ENCODE measurements at regions not wholly inside any gene's neighbourhood (a gene's known extent, or its start where the extent isn't known, plus 50 kb on each side); places are given as distances from the start of the nearest gene placed in this dataset.

- DNase-seq (ENCODE audit: low read depth in 2 of 2), result peak; percentile 16 to 45
Measured at GRCh38 chr1:199774433-199775089, 252.9 kb upstream of the NR5A2 start.

- DNase-seq (ENCODE audit: low read depth in 2 of 2), result no peak
Measured at GRCh38 chr1:199776768-199777497, 250.6 kb upstream of the NR5A2 start.

- no peak for DNase-seq (ENCODE audit: low read depth in 2 of 2)
Measured at GRCh38 chr1:199778324-199778955, 249.1 kb upstream of the NR5A2 start.

- DNase-seq (ENCODE audit: low read depth in 2 of 2), result no peak
Measured at GRCh38 chr1:199780091-199780490, 247.4 kb upstream of the NR5A2 start.

GRCh38 chr1:199780948-199781670 lies 246.4 kb upstream of the NR5A2 start:
- DNase-seq (ENCODE audit: low read depth in 2 of 2), result peak in 1 of 2 donors; percentile 21

GRCh38 chr1:199784138-199784895 lies 243.2 kb upstream of the NR5A2 start:
- DNase-seq (ENCODE audit: low read depth in 2 of 2), result peak in 1 of 2 donors; percentile 21

GRCh38 chr1:199786695-199787094 lies 240.8 kb upstream of the NR5A2 start:
- no peak for DNase-seq (ENCODE audit: low read depth in 2 of 2)

- no peak for DNase-seq (ENCODE audit: low read depth in 2 of 2)
Measured at GRCh38 chr1:199789141-199789540, 238.4 kb upstream of the NR5A2 start.

GRCh38 chr1:199791495-199791894 lies 236.0 kb upstream of the NR5A2 start:
- no peak for DNase-seq (ENCODE audit: low read depth in 2 of 2)

- DNase-seq (ENCODE audit: low read depth in 2 of 2), result no peak
Measured at GRCh38 chr1:199792874-199793273, 234.6 kb upstream of the NR5A2 start.

GRCh38 chr1:199794105-199794863 lies 233.2 kb upstream of the NR5A2 start:
- no peak for DNase-seq (ENCODE audit: low read depth in 2 of 2)

- no peak for DNase-seq (ENCODE audit: low read depth in 2 of 2)
Measured at GRCh38 chr1:199799116-199799515, 228.4 kb upstream of the NR5A2 start.

- no peak for DNase-seq (ENCODE audit: low read depth in 2 of 2)
Measured at GRCh38 chr1:199804526-199804925, 223.0 kb upstream of the NR5A2 start.

GRCh38 chr1:199808110-199808870 lies 219.2 kb upstream of the NR5A2 start:
- no peak for DNase-seq (ENCODE audit: low read depth in 2 of 2)

GRCh38 chr1:199809311-199809710 lies 218.2 kb upstream of the NR5A2 start:
- no peak for DNase-seq (ENCODE audit: low read depth in 2 of 2)

GRCh38 chr1:199811163-199811562 lies 216.3 kb upstream of the NR5A2 start:
- no peak for DNase-seq (ENCODE audit: low read depth in 2 of 2)

GRCh38 chr1:199813198-199813597 lies 214.3 kb upstream of the NR5A2 start:
- DNase-seq (ENCODE audit: low read depth in 2 of 2), result no peak

GRCh38 chr1:199815947-199816346 lies 211.6 kb upstream of the NR5A2 start:
- no peak for DNase-seq (ENCODE audit: low read depth in 2 of 2)

- no peak for DNase-seq (ENCODE audit: low read depth in 2 of 2)
Measured at GRCh38 chr1:199817266-199817665, 210.2 kb upstream of the NR5A2 start.
